Karpas-422 (cell line): ENCODE measurements at regions not wholly inside any gene's neighbourhood (a gene's known extent, or its start where the extent isn't known, plus 50 kb on each side); places are given as distances from the start of the nearest gene placed in this dataset.

Experiments
- DNase-seq: peaks from one replicate; pipeline ENCODE4 v3.0.0-alpha.2; 2015
- H2AFZ ChIP-seq: fragments of 200-600 bp; sonication (generic); 2 replicates; pipeline ENCODE4 v1.6.1; 2014; ENCODE audit warnings: antibody characterized with exemption, low read length, mixed read lengths
- H3K27ac ChIP-seq: fragments of 200-600 bp; sonication (generic); 2 replicates; pipeline ENCODE4 v1.5.1; 2014; ENCODE audit warnings: mild to moderate bottlenecking, low read length, moderate library complexity
- H3K27me3 ChIP-seq: fragments of 200-600 bp; sonication (generic); 2 replicates; pipeline ENCODE4 v1.6.1; 2014; ENCODE audit warnings: low read length, mixed read lengths
- H3K36me3 ChIP-seq: fragments of 200-600 bp; sonication (generic); 2 replicates; pipeline ENCODE4 v1.6.1; 2014; ENCODE audit warnings: low read length, mixed read lengths; ENCODE audit not compliant: insufficient read depth
- H3K4me1 ChIP-seq: fragments of 200-600 bp; sonication (generic); 2 replicates; pipeline ENCODE4 v1.6.1; 2014; ENCODE audit warnings: mild to moderate bottlenecking, low read length, mixed read lengths
- H3K4me2 ChIP-seq: fragments of 200-600 bp; sonication (generic); 2 replicates; pipeline ENCODE4 v1.6.1; 2014; ENCODE audit warnings: low read length, low read depth, mild to moderate bottlenecking; ENCODE audit not compliant: poor library complexity, severe bottlenecking
- H3K4me3 ChIP-seq: fragments of 200-600 bp; sonication (generic); 2 replicates; pipeline ENCODE4 v1.5.1; 2014; ENCODE audit warnings: mild to moderate bottlenecking, antibody characterized with exemption, low read length, mixed read lengths
- H3K79me2 ChIP-seq: fragments of 200-600 bp; sonication (generic); 2 replicates; pipeline ENCODE4 v1.6.1; 2014; ENCODE audit warnings: mild to moderate bottlenecking, low read length, mixed read lengths
- H3K9ac ChIP-seq: fragments of 200-600 bp; sonication (generic); 2 replicates; pipeline ENCODE4 v1.6.0; 2014; ENCODE audit warnings: low read length
- H3K9me2 ChIP-seq: fragments of 200-600 bp; sonication (generic), shearing (Covaris generic); replicated peaks from 2 replicates; pipeline ENCODE4 v1.6.0; 2014; ENCODE audit warnings: mild to moderate bottlenecking, low read length, moderate library complexity; ENCODE audit not compliant: insufficient read depth
- H3K9me3 ChIP-seq: fragments of 300-700, 200-600 bp; sonication (generic); 2 replicates; pipeline ENCODE4 v1.6.1; 2014; ENCODE audit warnings: low read length, mixed read lengths
- H4K20me1 ChIP-seq: fragments of 200-600 bp; sonication (generic); 2 replicates; pipeline ENCODE4 v1.6.1; 2014; ENCODE audit warnings: mild to moderate bottlenecking, antibody characterized with exemption, low read length, low read depth; ENCODE audit not compliant: insufficient read depth

- Histone ChIP-seq H3K9ac (no peak overlapping the region), H3K27ac (no peak overlapping the region), H3K4me2 (no peak overlapping the region), H3K9me2 (no peaks in the 10 kb centered on the region; the same call in 1 of the 2 replicates), H3K4me1 (no peaks in the 10 kb centered on the region), H3K9me3 (no peaks in the 10 kb centered on the region), H3K79me2 (no peaks in the 10 kb centered on the region), H2AFZ (no peak overlapping the region), H3K27me3 (no peaks in the 10 kb centered on the region), H3K36me3 (no peaks in the 10 kb centered on the region), H3K4me3 (no peak overlapping the region), H4K20me1 (no peaks in the 10 kb centered on the region)
- DNase-seq: no peak
Observed at GRCh38 chr6:48860175-48860574, 602.9 kb downstream of the MMUT start.

DNA sequence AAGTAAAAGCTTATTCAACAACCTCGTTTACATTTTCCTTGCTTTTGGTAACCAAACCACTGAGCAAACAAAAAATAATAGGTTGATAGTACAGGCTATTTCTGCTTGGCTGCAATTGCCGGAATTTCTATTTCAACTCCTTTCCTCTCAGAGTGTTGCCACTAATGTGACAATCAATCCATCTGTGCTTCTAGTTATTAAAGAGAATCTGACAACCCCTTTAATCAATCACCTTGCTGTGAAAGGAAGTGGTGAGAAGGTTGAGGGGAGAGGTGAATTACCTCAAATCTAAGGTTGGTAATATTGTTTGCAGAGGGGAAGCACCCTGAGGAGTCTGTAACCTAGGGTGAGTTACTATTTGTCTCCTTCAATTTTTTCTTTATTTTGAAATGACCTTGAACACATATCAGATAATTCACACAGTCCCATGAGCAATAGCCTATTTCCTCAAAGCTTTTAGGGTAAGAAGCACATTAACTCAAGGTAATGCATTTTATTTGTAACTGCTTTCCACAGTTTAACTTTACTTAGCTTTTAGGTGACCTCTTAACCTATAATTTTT, 603.4 kb downstream of the MMUT start:
- no peaks in the 10 kb centered on the region for H3K4me1 ChIP-seq
- no peak overlapping the region for H3K27ac ChIP-seq
- no peaks in the 10 kb centered on the region for H3K9me2 ChIP-seq
- H4K20me1 ChIP-seq: no peaks in the 10 kb centered on the region
- no peak overlapping the region for H3K4me2 ChIP-seq
- no peak overlapping the region for H3K4me3 ChIP-seq
- no peak for DNase-seq
- H2AFZ ChIP-seq: no peak overlapping the region
- no peaks in the 10 kb centered on the region for H3K9me3 ChIP-seq
- H3K36me3 ChIP-seq: no peaks in the 10 kb centered on the region
- H3K79me2 ChIP-seq: no peaks in the 10 kb centered on the region
- no peaks in the 10 kb centered on the region for H3K27me3 ChIP-seq
- H3K9ac ChIP-seq: no peak overlapping the region

DNA sequence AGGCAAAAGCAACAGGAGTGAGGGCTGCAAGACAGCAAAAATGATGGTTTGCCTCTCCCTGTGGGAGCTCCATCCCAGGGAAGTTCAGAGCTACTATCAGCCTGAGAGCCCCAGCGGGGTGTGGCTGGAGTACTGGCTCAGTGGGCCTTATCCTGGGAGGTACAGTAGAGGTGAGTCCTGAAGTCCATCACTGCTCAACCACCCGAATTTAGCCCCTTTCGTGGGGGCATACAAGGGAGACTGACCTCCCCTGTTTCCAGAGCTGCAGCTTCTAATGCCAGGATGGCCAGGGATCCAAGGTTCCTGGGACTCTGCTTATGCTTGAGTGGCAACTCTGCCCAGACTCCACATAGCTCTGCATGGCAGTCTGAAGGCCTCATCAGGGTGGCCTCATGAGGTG, 617.8 kb downstream of the MMUT start:
- no peaks in the 10 kb centered on the region for H3K79me2 ChIP-seq
- H3K27me3 ChIP-seq: no peaks in the 10 kb centered on the region
- H3K9ac ChIP-seq: no peak overlapping the region
- no peaks in the 10 kb centered on the region for H4K20me1 ChIP-seq
- H3K4me3 ChIP-seq: no peak overlapping the region
- H3K4me1 ChIP-seq: no peaks in the 10 kb centered on the region
- H3K4me2 ChIP-seq: no peak overlapping the region
- H3K27ac ChIP-seq: no peak overlapping the region
- no peaks in the 10 kb centered on the region for H3K36me3 ChIP-seq
- no peak overlapping the region for H2AFZ ChIP-seq
- H3K9me3 ChIP-seq: no peaks in the 10 kb centered on the region; the same call in 1 of the 2 replicates
- DNase-seq: no peak
- H3K9me2 ChIP-seq: no peaks in the 10 kb centered on the region

DNA sequence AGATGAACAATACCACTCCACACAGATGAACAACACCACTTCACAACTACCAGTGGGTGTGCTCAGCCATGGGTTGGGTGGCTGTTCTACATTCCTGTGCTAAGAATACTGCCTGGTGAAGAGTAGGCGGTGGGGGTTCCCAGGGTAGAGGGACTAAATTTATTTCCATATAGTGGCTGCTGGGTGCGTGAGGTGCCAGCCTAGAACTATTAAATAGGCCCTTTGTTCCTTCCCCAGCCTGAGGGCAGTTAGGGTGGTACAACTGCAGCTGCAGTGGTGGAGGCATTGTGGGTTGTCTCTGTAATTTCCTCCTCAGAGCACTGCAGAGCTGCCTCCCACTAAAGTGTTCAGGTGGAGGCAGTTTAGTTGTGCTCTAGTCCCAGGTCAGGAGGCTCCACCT, 618.4 kb downstream of the MMUT start:
- no peaks in the 10 kb centered on the region for H3K9me2 ChIP-seq
- H3K4me3 ChIP-seq: no peak overlapping the region
- no peak overlapping the region for H2AFZ ChIP-seq
- no peak overlapping the region for H3K27ac ChIP-seq
- H3K9ac ChIP-seq: no peak overlapping the region
- H3K9me3 ChIP-seq: no peaks in the 10 kb centered on the region; the same call in 1 of the 2 replicates
- H4K20me1 ChIP-seq: no peaks in the 10 kb centered on the region
- no peak overlapping the region for H3K4me2 ChIP-seq
- no peaks in the 10 kb centered on the region for H3K27me3 ChIP-seq
- H3K4me1 ChIP-seq: no peaks in the 10 kb centered on the region
- DNase-seq: no peak
- no peaks in the 10 kb centered on the region for H3K36me3 ChIP-seq
- no peaks in the 10 kb centered on the region for H3K79me2 ChIP-seq

DNA sequence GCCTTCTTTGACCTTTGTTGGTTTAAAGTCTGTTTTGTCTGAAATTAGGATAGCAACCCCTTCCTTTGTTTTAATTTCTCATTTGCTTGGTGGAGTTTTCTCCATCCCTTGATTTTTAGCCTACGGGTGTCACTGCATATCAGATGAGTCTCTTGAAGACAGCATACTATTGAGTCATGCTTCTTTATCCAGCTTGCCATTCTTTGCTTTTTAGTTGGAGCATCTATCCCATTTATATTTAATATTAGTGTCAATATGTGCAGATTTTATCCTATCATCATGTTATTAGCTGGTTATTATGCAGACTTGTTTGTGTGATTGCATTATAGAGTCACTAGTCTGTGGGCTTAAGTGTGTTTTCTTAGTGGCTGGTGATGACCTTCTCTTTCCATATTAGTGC, 622.2 kb downstream of the MMUT start:
- Histone ChIP-seq H3K9me3 (no peaks in the 10 kb centered on the region; the same call in 1 of the 2 replicates), H4K20me1 (no peaks in the 10 kb centered on the region), H3K79me2 (no peaks in the 10 kb centered on the region), H3K4me1 (no peaks in the 10 kb centered on the region), H3K4me2 (no peak overlapping the region), H3K27ac (no peak overlapping the region), H3K4me3 (no peak overlapping the region), H3K9ac (no peak overlapping the region), H3K9me2 (no peaks in the 10 kb centered on the region), H3K36me3 (no peaks in the 10 kb centered on the region), H2AFZ (no peak overlapping the region), H3K27me3 (no peaks in the 10 kb centered on the region)
- no peak for DNase-seq

DNA sequence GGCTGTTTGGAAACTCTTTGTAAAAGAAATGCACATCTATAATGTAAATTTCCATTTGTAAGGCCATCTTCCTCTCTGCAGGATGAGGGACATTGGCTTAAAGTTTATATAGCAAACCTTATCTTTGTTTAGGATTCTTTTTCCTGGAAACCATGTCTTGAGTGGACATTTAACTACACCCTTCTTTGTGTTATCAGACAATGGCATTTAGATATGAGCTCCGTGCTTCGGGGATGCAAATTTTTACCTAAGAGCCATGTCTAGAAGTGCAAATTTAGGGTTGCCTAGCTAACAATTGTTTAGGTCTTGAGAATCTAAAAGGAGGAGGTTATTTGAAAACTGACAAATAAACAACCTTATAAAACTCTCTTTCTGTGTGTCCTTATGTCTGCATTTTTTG, 623.8 kb downstream of the MMUT start:
- no peaks in the 10 kb centered on the region for H3K4me1 ChIP-seq
- H3K27ac ChIP-seq: no peak overlapping the region
- H3K9ac ChIP-seq: no peak overlapping the region
- H3K4me3 ChIP-seq: no peak overlapping the region
- H3K36me3 ChIP-seq: no peaks in the 10 kb centered on the region
- no peak for DNase-seq
- no peak overlapping the region for H2AFZ ChIP-seq
- no peaks in the 10 kb centered on the region for H3K79me2 ChIP-seq
- H3K4me2 ChIP-seq: no peak overlapping the region
- H4K20me1 ChIP-seq: no peaks in the 10 kb centered on the region
- no peaks in the 10 kb centered on the region for H3K9me2 ChIP-seq
- H3K9me3 ChIP-seq: no peaks in the 10 kb centered on the region; the same call in 1 of the 2 replicates
- H3K27me3 ChIP-seq: no peaks in the 10 kb centered on the region

DNA sequence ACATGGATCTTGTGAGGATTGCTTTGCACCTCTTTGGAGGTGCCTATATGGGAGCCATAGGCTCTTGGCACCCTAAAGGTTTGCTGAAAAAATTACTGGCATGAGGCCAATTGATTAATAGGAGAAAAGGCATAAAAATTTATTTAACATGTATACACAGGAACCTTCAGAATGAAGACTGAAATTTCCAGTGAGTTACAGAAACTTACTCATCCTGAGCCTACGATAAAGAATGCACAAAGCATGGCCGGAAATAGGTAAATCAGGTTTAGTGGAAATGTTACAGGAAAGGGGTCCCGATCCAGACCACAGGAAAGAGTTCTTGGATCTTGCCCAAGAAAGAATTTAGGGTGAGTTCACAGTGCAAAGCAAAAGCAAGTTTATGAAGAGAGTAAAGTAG, 625.3 kb downstream of the MMUT start:
- Histone ChIP-seq H4K20me1 (no peaks in the 10 kb centered on the region), H3K27me3 (no peaks in the 10 kb centered on the region), H3K4me2 (no peak overlapping the region), H3K9me3 (no peaks in the 10 kb centered on the region; the same call in 1 of the 2 replicates), H3K79me2 (no peaks in the 10 kb centered on the region), H3K9me2 (no peaks in the 10 kb centered on the region), H3K4me1 (no peaks in the 10 kb centered on the region), H3K4me3 (no peak overlapping the region), H3K9ac (no peak overlapping the region), H3K27ac (no peak overlapping the region), H2AFZ (no peak overlapping the region), H3K36me3 (no peaks in the 10 kb centered on the region)
- no peak for DNase-seq

DNA sequence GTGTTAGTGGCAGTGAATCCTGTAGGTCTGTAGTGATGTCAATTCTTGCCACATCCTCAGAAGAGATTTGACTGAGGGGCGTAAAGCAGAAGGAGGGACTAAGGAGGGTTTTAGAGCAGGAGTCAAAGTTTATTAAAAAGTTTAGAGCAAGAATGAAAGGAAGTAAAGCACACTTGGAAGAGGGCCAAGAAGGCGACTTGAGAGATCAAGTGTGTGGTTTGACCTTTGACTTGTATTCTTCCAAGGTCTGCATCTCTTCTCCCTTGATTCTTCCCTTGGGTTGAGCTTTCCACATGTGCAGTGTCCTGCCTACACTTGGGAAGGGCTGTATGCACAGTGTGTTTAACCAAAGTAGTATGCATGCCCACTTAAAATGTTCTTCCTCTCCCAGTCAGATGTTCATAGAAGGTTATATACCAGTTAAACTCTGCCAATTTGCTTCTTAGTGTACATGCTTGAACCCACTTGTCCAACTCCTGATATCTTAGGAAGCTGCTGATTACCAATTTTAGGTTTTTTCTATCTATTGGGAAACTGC, 627.6 kb downstream of the MMUT start:
- Histone ChIP-seq H3K9me2 (no peaks in the 10 kb centered on the region), H3K4me2 (no peak overlapping the region), H4K20me1 (no peaks in the 10 kb centered on the region), H3K27me3 (no peaks in the 10 kb centered on the region), H3K79me2 (no peaks in the 10 kb centered on the region), H3K9me3 (no peaks in the 10 kb centered on the region), H3K4me1 (no peaks in the 10 kb centered on the region), H3K9ac (no peak overlapping the region), H2AFZ (no peak overlapping the region), H3K4me3 (no peak overlapping the region), H3K36me3 (no peaks in the 10 kb centered on the region), H3K27ac (no peak overlapping the region)
- DNase-seq: no peak
